ENCODE measurements at regions not wholly inside any gene's neighbourhood (a gene's known extent, or its start where the extent isn't known, plus 50 kb on each side); places are given as distances from the start of the nearest gene placed in this dataset.

- TF ChIP-seq CTCF (IDR thresholded peaks at IDR 0.05) (no peak), REST (IDR thresholded peaks at IDR 0.05; ENCODE audit: insufficient read depth in 1 of 2, low read depth in 2 of 2, low read length in 1 of 2) (no peak), POLR2AphosphoS5 (IDR thresholded peaks at IDR 0.05; ENCODE audit: low read depth, low read length) (no peak), TCF7L2 (IDR thresholded peaks at IDR 0.05; ENCODE audit: low read depth, low read length) (no peak), SIN3A (IDR thresholded peaks at IDR 0.05; ENCODE audit: borderline replicate concordance, insufficient read depth, low read depth, low read length) (no peak)
These were observed 93.8 kb downstream of the TNFRSF13B start for GRCh38 chr17:16878084-16878483.
